ENCODE measurements at regions not wholly inside any gene's neighbourhood (a gene's known extent, or its start where the extent isn't known, plus 50 kb on each side); places are given as distances from the start of the nearest gene placed in this dataset.

DNA sequence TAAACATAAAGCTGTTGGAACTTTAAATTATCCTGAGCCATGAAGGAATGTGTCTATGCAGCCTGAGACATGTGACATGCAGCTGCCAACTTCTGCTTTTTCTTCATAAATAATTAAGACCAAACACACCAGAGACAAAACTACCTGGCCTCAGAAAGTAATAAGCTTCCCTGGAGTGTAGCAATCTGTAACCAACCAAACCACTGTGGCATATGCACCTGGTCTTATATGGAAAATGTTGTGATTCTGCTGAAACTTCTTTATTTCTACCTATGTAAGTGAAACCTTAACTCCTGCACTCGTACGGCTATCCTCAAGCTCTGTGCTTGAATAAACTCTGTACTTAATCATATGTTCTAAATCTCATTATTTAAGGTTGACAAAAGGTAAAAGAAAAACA, 515.0 kb downstream of the TMEM182 start:
- Mint-ChIP-seq H3K4me1 (no peaks in the 10 kb centered on the region), H3K36me3 (no peaks in the 10 kb centered on the region), H3K27ac (no peak overlapping the region), H3K9me3 (peaks cover 9% of the 10 kb centered on the region in 2 donors), H3K27me3 (no peaks in the 10 kb centered on the region), H3K4me3 (no peak overlapping the region)
- ATAC-seq (replicated peaks) (no peak), DNase-seq (no peak)

DNA sequence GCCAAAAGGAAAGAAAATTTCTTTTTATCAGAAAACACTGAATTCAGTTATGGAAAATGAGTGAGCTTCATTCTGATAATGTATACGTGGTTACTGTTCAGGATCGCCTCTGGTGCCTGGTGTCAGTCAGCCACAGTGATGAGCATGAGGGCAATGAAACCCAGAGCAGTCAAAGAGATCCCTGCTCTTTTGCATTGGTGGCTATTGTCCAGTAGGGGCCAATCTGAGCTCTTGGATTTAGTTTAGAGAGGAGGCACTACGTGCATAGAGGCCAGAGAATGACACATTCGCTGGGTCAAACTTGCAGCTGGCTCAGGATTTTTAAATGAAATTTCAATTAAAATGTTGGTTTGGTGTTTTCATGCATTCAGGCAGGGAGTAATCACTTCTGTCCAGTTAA, 522.9 kb downstream of the TMEM182 start:
- Mint-ChIP-seq H3K4me1 (no peaks in the 10 kb centered on the region), H3K9me3 (peaks cover 0 to 4% of the 10 kb centered on the region in 2 donors), H3K36me3 (no peaks in the 10 kb centered on the region), H3K27ac (no peak overlapping the region), H3K27me3 (no peaks in the 10 kb centered on the region), H3K4me3 (no peak overlapping the region)
- DNase-seq = no peak
- no peak for ATAC-seq (replicated peaks)

DNA sequence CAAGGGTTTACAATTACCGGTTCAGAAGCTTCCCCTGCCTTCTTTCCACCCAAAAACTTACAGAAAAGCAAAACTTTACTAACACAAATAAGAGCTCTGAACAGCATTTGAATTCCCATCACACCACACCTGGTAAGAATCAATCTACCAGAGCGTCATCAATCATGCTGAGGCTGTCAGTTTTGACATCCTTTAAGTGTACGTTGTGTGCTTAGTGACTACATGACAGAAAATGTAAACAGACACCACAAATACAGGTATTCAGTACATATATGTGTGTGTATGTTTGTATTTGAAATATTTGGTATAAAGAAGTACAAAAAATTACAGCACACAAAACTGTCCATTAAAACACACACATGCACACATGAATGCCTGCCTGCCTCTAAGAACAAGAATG, 523.5 kb downstream of the TMEM182 start:
- DNase-seq (no peak), ATAC-seq (replicated peaks) (no peak)
- H3K27ac Mint-ChIP-seq = no peak overlapping the region
- no peaks in the 10 kb centered on the region for H3K4me1 Mint-ChIP-seq
- H3K27me3 Mint-ChIP-seq = no peaks in the 10 kb centered on the region
- H3K4me3 Mint-ChIP-seq = no peak overlapping the region
- no peaks in the 10 kb centered on the region for H3K36me3 Mint-ChIP-seq
- peaks cover 0 to 1% of the 10 kb centered on the region in 2 donors for H3K9me3 Mint-ChIP-seq

DNA sequence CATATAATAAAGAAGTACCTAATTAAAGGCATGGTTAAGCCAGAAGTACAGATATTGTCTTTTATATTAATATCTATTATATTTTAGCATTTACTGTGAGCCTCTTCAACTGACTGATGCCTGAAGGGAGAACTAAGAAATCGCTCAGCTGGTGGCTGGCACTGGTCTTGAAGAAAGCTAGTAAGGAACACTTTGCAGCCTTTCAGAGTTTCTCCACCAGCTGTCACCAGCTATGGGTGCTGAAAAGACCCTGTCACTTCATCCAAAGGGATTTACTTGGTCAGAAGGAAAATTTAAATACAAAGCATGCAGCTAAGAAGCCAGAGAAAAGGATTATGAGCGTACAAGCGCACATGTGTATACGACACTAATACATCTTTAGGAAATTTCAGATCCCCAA, 525.9 kb downstream of the TMEM182 start:
- Mint-ChIP-seq H3K9me3 (peaks cover 0 to 1% of the 10 kb centered on the region in 2 donors), H3K4me1 (no peaks in the 10 kb centered on the region), H3K36me3 (no peaks in the 10 kb centered on the region), H3K27ac (no peak overlapping the region), H3K4me3 (no peak overlapping the region), H3K27me3 (no peaks in the 10 kb centered on the region)
- ATAC-seq (replicated peaks) (no peak), DNase-seq (no peak)

DNA sequence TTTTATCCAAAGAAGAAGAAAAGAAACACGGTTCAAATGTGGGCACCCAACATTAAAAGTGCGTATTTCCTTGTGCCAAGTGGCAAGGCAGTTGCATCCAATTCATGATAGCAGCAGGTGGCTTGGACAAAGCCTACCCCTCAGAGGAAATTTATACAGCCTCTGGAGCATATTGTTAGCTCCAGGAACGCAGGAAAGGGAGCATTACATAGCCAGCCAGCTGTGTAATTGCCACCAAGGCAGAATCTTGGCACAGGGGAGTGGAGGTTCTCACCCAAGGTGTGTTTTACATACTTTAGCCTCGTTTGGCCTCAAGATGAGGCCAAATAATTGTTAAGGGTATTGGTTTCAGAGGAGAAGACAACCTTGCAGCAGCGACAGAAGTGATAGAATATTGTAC, 526.9 kb downstream of the TMEM182 start:
- no peaks in the 10 kb centered on the region for H3K36me3 Mint-ChIP-seq
- H3K27me3 Mint-ChIP-seq = peaks cover 0 to 4% of the 10 kb centered on the region in 2 donors
- ATAC-seq (replicated peaks) = no peak
- DNase-seq = no peak
- no peak overlapping the region for H3K4me3 Mint-ChIP-seq
- no peaks in the 10 kb centered on the region for H3K4me1 Mint-ChIP-seq
- no peak overlapping the region for H3K27ac Mint-ChIP-seq
- peaks cover 1 to 4% of the 10 kb centered on the region in 2 donors for H3K9me3 Mint-ChIP-seq

DNA sequence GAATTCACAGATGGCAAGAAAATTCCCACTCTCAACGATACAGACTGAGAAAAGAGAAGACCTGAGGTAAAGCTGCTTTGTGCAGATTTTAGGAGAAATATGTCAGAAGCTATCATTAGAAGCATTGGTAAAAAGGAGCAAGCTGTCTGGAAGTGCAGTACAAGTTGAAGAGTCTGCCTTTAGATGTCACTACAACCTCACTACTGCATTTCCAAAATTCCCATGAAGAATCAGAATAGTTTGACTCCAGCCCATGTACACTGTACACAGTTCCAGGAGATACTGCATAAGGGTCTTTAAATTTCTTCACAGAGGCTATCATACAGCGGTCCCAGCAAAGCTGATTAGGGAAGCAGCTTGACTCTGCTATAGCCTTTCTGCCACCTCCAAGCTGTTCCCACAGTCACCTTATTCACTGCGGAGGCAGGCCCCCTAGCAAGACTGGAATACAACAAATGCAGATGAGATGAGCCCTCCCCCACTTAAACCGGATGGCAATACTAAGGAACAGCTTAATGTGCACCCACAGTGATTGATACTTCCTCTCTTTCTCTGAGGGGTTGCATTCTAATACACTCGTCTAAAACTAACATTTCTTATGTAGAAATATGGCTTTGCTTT, 527.4 kb downstream of the TMEM182 start:
- DNase-seq (no peak), ATAC-seq (replicated peaks) (no peak)
- Mint-ChIP-seq H3K4me3 (no peak overlapping the region), H3K36me3 (no peaks in the 10 kb centered on the region), H3K27ac (no peak overlapping the region), H3K9me3 (peaks cover 1 to 4% of the 10 kb centered on the region in 2 donors), H3K4me1 (no peaks in the 10 kb centered on the region), H3K27me3 (peaks cover 0 to 5% of the 10 kb centered on the region in 2 donors)

DNA sequence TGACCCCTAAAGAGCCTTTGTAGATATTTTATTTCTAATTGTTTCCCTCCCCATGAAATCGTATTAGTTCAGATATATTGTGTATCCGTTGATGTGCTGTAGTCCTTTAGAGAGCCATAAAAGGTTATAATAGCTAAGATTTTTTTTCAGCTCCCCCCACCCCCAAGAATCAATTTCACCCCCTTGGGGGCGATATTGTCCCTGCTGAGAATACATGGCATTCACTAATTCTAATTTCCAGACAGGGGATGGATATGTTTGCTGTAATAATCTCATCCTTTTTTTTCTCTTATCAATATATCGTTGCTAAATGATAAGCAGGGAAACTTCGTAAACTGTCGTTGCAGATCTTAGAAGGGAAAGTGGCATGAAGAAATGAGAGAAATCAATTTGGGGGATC, 530.7 kb downstream of the TMEM182 start:
- no peak for ATAC-seq (replicated peaks)
- H3K4me3 Mint-ChIP-seq = no peak overlapping the region
- no peak for DNase-seq
- no peaks in the 10 kb centered on the region for H3K4me1 Mint-ChIP-seq
- no peak overlapping the region for H3K27ac Mint-ChIP-seq
- no peaks in the 10 kb centered on the region for H3K36me3 Mint-ChIP-seq
- peaks cover 0 to 5% of the 10 kb centered on the region in 2 donors for H3K27me3 Mint-ChIP-seq
- peaks cover 0 to 4% of the 10 kb centered on the region in 2 donors for H3K9me3 Mint-ChIP-seq

DNA sequence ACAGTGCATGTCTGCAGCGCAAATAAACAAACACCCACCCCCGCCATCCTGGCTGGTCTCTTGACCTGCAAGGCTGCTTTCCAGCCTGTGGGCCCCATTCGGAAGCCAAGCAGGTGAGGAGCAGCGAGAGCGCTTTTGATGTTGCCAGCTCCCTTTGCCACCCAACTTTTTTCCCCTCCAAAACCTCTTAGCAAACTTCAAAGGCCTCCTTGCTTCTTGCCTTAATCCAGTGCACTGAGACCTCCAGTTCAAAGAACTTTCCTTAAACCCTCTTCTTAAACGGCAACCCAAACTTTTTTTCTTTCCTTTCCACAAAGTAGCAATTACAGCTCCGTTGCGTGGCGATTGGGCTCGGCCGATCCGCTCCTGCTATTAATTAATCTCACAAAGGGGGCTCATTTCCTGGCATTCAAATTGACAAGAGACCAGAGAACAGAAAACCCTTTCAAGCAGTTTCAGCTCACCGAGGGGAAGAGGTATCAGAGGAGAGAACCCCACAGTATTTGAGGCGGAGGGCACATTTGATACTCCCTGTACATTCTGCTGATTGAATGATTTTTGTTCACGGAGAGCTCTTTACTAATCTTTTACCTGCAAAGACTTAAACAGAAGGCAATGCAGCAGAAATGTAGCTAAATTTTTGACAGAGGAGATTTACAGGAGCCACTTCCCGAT, 531.4 kb downstream of the TMEM182 start:
- Mint-ChIP-seq H3K36me3 (no peaks in the 10 kb centered on the region), H3K27me3 (peaks cover 0 to 5% of the 10 kb centered on the region in 2 donors), H3K4me1 (no peaks in the 10 kb centered on the region), H3K27ac (no peak overlapping the region), H3K9me3 (peaks cover 0 to 4% of the 10 kb centered on the region in 2 donors), H3K4me3 (no peak overlapping the region)
- DNase-seq (no peak), ATAC-seq (replicated peaks) (no peak)

DNA sequence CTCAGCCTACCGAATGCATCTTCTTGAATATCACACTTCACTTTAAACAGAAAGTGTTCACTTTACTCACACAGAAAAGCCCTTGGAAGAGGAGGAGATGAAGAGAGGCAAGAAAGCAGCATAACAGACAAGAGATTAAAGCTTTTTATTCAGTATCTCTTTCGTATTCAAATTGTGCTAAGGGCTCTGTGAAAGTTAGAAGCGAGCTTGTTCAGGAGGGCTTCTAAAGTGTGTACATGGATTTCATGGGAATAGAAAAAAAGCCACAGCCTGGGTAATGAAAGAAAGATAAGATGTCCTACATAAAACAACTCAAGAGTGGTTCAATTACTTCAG, 531.9 kb downstream of the TMEM182 start:
- no peaks in the 10 kb centered on the region for H3K36me3 Mint-ChIP-seq
- H3K27me3 Mint-ChIP-seq = peaks cover 0 to 5% of the 10 kb centered on the region in 2 donors
- H3K4me3 Mint-ChIP-seq = no peak overlapping the region
- H3K4me1 Mint-ChIP-seq = no peaks in the 10 kb centered on the region
- H3K27ac Mint-ChIP-seq = no peak overlapping the region
- DNase-seq (no peak), ATAC-seq (replicated peaks) (no peak)
- H3K9me3 Mint-ChIP-seq = peaks cover 0 to 4% of the 10 kb centered on the region in 2 donors

DNA sequence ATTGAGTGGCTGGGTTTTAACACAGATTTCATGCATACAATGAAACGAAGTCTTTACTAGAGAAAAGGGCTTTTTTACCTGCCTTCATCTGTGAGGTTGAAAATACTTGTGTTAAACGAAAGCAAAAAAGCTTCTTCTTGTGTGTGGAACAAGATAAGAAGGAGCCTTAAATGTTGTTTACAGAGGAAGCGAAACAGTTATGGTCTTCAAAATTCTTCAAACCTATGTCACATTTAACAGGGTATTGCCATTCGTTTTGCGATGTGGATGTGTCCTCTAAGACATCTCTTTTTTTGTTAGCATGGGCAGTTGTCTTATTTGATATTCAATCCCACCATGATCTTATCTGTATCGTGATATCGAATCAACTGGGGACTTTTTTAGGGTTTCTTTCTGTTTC, 532.6 kb downstream of the TMEM182 start:
- no peaks in the 10 kb centered on the region for H3K36me3 Mint-ChIP-seq
- H3K9me3 Mint-ChIP-seq = peaks cover 0 to 4% of the 10 kb centered on the region in 2 donors
- no peak for DNase-seq
- no peak overlapping the region for H3K27ac Mint-ChIP-seq
- H3K4me3 Mint-ChIP-seq = no peak overlapping the region
- peaks cover 0 to 5% of the 10 kb centered on the region in 2 donors for H3K27me3 Mint-ChIP-seq
- ATAC-seq (replicated peaks) = no peak
- H3K4me1 Mint-ChIP-seq = no peaks in the 10 kb centered on the region

DNA sequence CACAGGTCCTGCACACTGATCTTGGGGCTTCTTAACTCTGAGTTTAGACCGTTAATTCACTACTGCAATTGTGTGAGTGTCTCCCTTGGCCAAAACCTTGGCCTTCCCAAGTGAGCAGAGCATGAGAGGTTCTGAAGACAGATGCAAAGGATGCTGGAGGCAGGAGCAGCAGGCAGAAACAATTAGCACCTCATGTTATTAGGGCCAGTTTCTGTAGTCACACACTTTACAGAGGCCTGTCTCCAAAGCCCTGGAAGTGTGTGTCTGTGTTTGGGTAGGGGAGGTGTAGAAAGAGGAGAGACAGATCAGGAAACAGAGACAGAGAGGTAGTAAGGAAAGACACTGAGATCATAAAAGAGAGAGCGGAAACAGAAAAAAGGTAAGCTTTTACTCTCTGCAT, 533.8 kb downstream of the TMEM182 start:
- Mint-ChIP-seq H3K4me3 (no peak overlapping the region), H3K27ac (no peak overlapping the region), H3K27me3 (peaks cover 0 to 5% of the 10 kb centered on the region in 2 donors), H3K9me3 (peaks cover 2 to 4% of the 10 kb centered on the region in 2 donors), H3K4me1 (no peaks in the 10 kb centered on the region), H3K36me3 (no peaks in the 10 kb centered on the region)
- no peak for DNase-seq
- no peak for ATAC-seq (replicated peaks)

DNA sequence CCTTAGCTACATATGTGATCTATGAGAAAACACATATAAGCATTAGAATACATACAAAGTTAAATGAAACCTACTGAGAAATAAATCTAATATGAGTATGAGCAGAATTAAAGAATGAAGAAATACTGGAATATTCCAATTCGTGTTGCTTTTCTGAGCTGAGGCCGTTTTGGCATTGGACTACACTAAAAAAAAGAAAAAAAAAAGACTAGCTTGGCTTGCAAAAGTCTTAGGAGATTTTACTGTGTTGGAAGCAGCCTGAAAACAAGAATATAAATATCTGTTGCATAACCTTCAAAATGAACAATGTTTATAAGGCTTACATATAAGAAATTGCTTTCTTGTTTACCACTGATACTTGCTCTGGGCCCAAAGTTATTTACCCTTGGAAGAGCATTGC, 562.8 kb downstream of the TMEM182 start:
- Mint-ChIP-seq H3K27me3 (no peaks in the 10 kb centered on the region), H3K27ac (no peak overlapping the region), H3K4me1 (no peaks in the 10 kb centered on the region), H3K4me3 (no peak overlapping the region), H3K36me3 (no peaks in the 10 kb centered on the region), H3K9me3 (no peaks in the 10 kb centered on the region)
- DNase-seq = no peak
- no peak for ATAC-seq (replicated peaks)

DNA sequence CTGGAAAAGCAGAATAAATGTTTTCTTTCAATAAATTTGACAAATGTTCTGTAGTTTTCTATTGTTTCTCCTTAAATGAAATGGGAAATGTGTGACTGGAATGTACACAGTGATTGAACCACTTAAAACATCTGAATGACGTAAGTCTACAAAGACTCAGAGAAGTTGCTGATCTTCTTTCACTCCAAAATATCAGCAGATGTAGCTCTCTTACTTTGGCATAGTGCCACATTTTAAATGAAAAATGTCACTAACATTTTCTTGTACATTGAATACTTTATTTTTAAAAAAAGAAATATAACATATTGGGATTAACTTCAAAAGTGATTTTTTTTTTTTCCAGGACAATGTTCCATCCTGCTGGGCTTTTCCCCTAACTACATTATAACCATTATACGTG, 565.6 kb downstream of the TMEM182 start:
- Mint-ChIP-seq H3K4me1 (no peaks in the 10 kb centered on the region), H3K36me3 (no peaks in the 10 kb centered on the region), H3K27me3 (no peaks in the 10 kb centered on the region), H3K27ac (no peak overlapping the region), H3K4me3 (no peak overlapping the region), H3K9me3 (no peaks in the 10 kb centered on the region)
- DNase-seq = no peak
- ATAC-seq (replicated peaks) = no peak

DNA sequence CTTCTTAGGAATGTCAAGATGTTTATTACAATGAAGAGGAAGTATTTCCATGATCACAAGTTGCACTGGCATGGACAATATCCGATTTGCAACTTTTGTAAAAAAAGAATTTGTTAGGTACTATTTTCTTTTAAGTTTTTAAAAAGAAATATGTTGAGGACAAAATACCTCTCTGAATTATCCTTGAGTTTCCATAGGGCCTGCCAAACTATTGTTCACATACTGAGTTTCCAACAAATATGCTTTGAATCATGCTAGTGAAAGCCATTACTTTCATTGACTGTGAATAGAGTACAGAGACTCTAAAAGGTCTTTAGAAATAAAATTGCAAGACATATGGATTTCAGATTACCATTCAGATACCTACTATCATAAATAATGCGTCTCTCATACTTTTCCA, 566.1 kb downstream of the TMEM182 start:
- ATAC-seq (replicated peaks) (no peak), DNase-seq (no peak)
- Mint-ChIP-seq H3K4me1 (no peaks in the 10 kb centered on the region), H3K4me3 (no peak overlapping the region), H3K27ac (no peak overlapping the region), H3K27me3 (no peaks in the 10 kb centered on the region), H3K9me3 (no peaks in the 10 kb centered on the region), H3K36me3 (no peaks in the 10 kb centered on the region)

DNA sequence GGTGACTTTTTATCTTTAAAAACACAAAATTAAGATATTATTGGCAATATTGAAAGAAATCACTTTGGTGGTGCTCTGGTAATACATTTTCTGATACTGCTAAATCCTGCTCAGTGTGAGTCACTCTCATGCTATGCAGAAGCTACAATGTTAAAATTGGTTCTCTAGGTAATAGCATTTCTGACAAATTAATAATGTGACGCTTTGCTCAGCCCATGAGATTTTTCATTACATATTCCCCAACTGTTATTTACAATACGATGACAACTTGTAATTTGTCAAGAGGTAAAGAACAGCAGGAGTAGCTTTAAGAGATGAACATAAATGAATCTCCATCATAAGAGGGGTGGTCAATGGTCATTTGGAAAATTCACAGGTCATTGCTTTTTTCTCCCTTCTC, 573.6 kb downstream of the TMEM182 start:
- no peaks in the 10 kb centered on the region for H3K36me3 Mint-ChIP-seq
- no peaks in the 10 kb centered on the region for H3K27me3 Mint-ChIP-seq
- no peak for ATAC-seq (replicated peaks)
- no peak overlapping the region for H3K4me3 Mint-ChIP-seq
- no peaks in the 10 kb centered on the region for H3K4me1 Mint-ChIP-seq
- H3K27ac Mint-ChIP-seq = no peak overlapping the region
- no peaks in the 10 kb centered on the region for H3K9me3 Mint-ChIP-seq
- DNase-seq = no peak
